Parathyroid adenoma (tissue), 2 donors: ENCODE measurements at regions not wholly inside any gene's neighbourhood (a gene's known extent, or its start where the extent isn't known, plus 50 kb on each side); places are given as distances from the start of the nearest gene placed in this dataset.

Source experiments
- H2AFZ ChIP-seq: fragments of 300-600 bp; sonication (generic); one replicate; pipeline ENCODE4 v1.7.0; 2017; ENCODE audit warnings: antibody characterized with exemption, mild to moderate bottlenecking
- H3K27ac ChIP-seq: fragments of 300-600 bp; sonication (generic); one replicate; pipeline ENCODE4 v1.7.0; 2017
- H3K27me3 ChIP-seq: fragments of 300-600 bp; sonication (generic); one replicate; pipeline ENCODE4 v1.7.0; 2017; ENCODE audit warnings: low read length; ENCODE audit not compliant: control insufficient read depth, insufficient read depth
- H3K36me3 ChIP-seq: fragments of 300-600 bp; sonication (generic); one replicate; pipeline ENCODE4 v1.7.0; 2017; ENCODE audit warnings: low read length; ENCODE audit not compliant: control insufficient read depth, insufficient read depth
- H3K4me1 ChIP-seq: fragments of 300-600 bp; sonication (generic); one replicate; pipeline ENCODE4 v1.7.0; 2017; ENCODE audit warnings: control low read depth
- H3K4me2 ChIP-seq: fragments of 300-600 bp; sonication (generic); one replicate; pipeline ENCODE4 v1.7.0; 2017; ENCODE audit warnings: low read length
- H3K4me3 ChIP-seq: fragments of 300-600 bp; sonication (generic); one replicate; pipeline ENCODE4 v1.7.0; 2017; ENCODE audit warnings: low read depth, low read length
- H3K79me2 ChIP-seq: fragments of 300-600 bp; sonication (generic); one replicate; pipeline ENCODE4 v1.7.0; 2017; ENCODE audit warnings: control low read depth
- H3K9ac ChIP-seq: fragments of 300-600 bp; sonication (generic); one replicate; pipeline ENCODE4 v1.7.0; 2017; ENCODE audit warnings: mild to moderate bottlenecking
- H3K9me3 ChIP-seq: fragments of 300-600 bp; sonication (generic); one replicate; pipeline ENCODE4 v1.7.0; 2017; ENCODE audit warnings: low read length; ENCODE audit not compliant: control insufficient read depth
- TF ChIP-seq, protein P1 (sequence below): fragments of 300-600 bp; sonication (generic); IDR thresholded peaks from one replicate; pipeline ENCODE4 v1.7.0; 2017; ENCODE audit warnings: antibody characterized with exemption, mild to moderate bottlenecking
- donor health status: primary hyperparathyroidism.

DNA sequence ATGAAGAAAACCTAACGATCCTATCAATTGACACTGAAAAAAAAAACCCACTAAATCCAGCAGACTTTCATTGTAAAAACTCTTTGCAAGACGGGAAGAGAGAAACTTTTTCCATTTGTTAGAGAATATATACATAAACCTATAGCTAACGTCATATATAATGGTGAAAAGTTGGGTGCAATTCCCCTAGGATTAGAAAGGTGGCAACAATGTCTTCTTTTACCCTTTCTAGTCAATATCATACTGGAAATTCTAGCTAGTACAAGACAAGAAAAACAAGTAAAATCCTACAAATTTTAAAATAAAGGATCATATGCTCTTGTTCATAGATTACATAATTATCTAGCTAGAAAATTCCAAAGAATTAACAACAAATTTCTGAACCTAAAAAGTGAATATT is 1596.5 kb upstream of the LRRTM1 start:
- TF ChIP-seq, protein P1, sequence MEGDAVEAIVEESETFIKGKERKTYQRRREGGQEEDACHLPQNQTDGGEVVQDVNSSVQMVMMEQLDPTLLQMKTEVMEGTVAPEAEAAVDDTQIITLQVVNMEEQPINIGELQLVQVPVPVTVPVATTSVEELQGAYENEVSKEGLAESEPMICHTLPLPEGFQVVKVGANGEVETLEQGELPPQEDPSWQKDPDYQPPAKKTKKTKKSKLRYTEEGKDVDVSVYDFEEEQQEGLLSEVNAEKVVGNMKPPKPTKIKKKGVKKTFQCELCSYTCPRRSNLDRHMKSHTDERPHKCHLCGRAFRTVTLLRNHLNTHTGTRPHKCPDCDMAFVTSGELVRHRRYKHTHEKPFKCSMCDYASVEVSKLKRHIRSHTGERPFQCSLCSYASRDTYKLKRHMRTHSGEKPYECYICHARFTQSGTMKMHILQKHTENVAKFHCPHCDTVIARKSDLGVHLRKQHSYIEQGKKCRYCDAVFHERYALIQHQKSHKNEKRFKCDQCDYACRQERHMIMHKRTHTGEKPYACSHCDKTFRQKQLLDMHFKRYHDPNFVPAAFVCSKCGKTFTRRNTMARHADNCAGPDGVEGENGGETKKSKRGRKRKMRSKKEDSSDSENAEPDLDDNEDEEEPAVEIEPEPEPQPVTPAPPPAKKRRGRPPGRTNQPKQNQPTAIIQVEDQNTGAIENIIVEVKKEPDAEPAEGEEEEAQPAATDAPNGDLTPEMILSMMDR, result no peak

DNA sequence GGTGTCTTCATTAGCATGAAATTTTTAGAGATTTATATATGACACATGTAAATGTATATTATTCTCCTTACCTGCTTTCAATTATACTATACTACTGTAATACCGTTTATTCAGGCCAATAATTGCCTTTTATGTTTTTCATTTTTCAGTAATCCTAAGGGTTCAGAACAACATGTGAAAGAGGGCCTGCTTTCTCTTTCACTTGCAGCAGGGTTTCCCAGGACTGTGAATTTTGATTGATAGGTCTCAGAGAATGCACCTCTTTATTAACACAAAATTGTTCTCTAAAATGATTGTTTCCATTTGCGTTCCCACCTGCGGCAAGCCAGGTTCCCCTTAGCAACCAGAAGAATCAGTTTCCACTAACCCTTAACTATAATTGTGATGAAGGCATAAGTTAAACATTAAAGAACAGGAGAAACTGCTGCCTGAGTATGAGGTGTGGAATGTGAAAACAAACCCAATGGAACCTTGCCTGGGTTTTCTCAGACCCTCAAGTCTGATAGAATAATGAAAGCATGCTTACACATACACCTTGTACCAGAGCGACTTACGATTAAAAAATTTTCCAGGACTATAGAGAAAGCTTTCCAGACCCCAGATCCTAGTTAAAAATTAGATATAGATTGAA is 1591.2 kb upstream of the LRRTM1 start:
- Histone ChIP-seq H3K36me3 (no peaks in the 10 kb centered on the region), H3K4me1 (no peaks in the 10 kb centered on the region), H3K4me2 (no peak overlapping the region), H3K9ac (no peak overlapping the region), H3K27me3 (no peaks in the 10 kb centered on the region), H3K27ac (no peak overlapping the region), H3K9me3 (no peaks in the 10 kb centered on the region), H3K4me3 (no peak overlapping the region), H2AFZ (no peak overlapping the region), H3K79me2 (no peaks in the 10 kb centered on the region)
- TF ChIP-seq, protein P1, result no peak

More for the DNA sequence above, 1596.5 kb upstream of the LRRTM1 start:
- H3K9me3 ChIP-seq, result no peaks in the 10 kb centered on the region
- no peak overlapping the region for H3K9ac ChIP-seq
- no peaks in the 10 kb centered on the region for H3K4me1 ChIP-seq
- no peak overlapping the region for H2AFZ ChIP-seq
- no peaks in the 10 kb centered on the region for H3K36me3 ChIP-seq
- H3K4me3 ChIP-seq, result no peak overlapping the region
- H3K27ac ChIP-seq, result no peak overlapping the region
- H3K27me3 ChIP-seq, result no peaks in the 10 kb centered on the region
- H3K4me2 ChIP-seq, result no peak overlapping the region
- no peaks in the 10 kb centered on the region for H3K79me2 ChIP-seq

DNA sequence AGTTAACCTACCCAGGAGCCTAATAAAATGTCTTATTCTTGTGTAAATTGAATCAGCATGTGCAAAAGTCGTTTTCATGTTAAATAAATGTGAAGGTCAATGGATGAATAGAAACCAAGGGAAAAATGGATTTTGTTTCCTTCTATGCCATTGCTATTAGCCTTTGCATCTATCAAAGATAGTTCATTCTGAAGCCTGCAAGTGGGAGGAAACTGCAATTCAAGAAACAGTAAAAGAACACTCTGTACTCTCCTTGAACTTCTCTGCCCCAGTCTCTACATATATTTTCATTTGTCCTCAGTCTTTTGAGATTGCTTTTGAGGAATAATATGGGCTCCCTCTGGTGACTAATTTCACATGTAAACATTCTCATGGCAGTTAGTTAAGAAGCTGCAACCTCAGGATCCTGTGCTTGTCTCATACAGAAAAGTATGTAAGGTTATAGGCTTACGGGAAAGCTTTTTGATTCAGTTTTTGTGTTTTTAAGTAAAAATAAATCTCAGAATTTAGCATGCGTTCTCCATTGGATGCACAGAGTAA is 1590.0 kb upstream of the LRRTM1 start:
- no peak overlapping the region for H3K4me3 ChIP-seq
- TF ChIP-seq, protein P1, result no peak
- no peaks in the 10 kb centered on the region for H3K79me2 ChIP-seq
- no peaks in the 10 kb centered on the region for H3K9me3 ChIP-seq
- no peak overlapping the region for H3K27ac ChIP-seq
- H3K36me3 ChIP-seq, result no peaks in the 10 kb centered on the region
- H3K9ac ChIP-seq, result no peak overlapping the region
- no peak overlapping the region for H3K4me2 ChIP-seq
- no peaks in the 10 kb centered on the region for H3K4me1 ChIP-seq
- H3K27me3 ChIP-seq, result no peaks in the 10 kb centered on the region
- H2AFZ ChIP-seq, result no peak overlapping the region

DNA sequence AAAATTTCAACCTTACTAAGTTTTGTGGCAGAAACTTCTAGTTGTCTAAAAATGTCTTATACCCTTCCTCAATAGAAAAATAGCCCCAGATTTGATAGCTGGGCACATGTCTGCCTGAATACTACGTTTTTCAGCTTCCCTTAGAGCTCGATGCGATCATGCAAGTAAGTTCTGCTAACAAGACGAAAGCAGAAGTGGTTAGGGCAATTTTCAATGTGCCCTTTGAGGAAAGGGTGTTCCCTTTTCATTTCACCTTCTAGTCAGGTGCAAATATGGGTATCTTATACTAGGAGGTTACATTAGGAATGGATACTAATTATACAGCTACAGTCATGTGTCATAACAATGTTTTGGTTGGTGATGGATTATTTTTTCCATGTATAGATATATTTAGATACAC is 1572.1 kb upstream of the LRRTM1 start:
- no peak overlapping the region for H3K4me3 ChIP-seq
- H3K79me2 ChIP-seq, result no peaks in the 10 kb centered on the region
- H3K4me2 ChIP-seq, result no peak overlapping the region
- H3K9ac ChIP-seq, result no peak overlapping the region
- H2AFZ ChIP-seq, result no peak overlapping the region
- no peaks in the 10 kb centered on the region for H3K4me1 ChIP-seq
- H3K36me3 ChIP-seq, result no peaks in the 10 kb centered on the region
- TF ChIP-seq, protein P1, result no peak
- H3K27me3 ChIP-seq, result no peaks in the 10 kb centered on the region
- no peak overlapping the region for H3K27ac ChIP-seq
- H3K9me3 ChIP-seq, result no peaks in the 10 kb centered on the region

DNA sequence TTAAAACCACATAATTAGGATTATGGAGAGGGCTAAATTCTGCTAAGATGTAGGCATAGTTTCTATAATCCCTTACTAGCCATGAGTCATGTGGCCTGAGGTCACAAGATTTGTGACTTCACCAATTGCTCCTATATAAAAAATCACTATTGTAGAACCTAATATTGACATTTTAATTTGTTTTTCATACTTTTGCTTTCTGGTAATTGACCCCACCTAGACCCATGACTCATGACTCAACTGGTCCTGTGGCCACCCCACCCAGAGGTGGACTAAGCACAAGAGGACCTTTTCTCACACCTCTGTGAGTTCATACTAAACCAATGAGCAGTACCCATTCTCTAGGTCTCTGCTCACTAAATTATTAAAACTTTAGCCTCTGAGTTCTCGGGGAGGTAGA is 1567.5 kb upstream of the LRRTM1 start:
- TF ChIP-seq, protein P1, result no peak
- H3K36me3 ChIP-seq, result no peaks in the 10 kb centered on the region
- H3K4me3 ChIP-seq, result no peak overlapping the region
- H3K9me3 ChIP-seq, result no peaks in the 10 kb centered on the region
- no peaks in the 10 kb centered on the region for H3K4me1 ChIP-seq
- no peaks in the 10 kb centered on the region for H3K27me3 ChIP-seq
- no peak overlapping the region for H3K9ac ChIP-seq
- no peak overlapping the region for H2AFZ ChIP-seq
- H3K79me2 ChIP-seq, result no peaks in the 10 kb centered on the region
- H3K4me2 ChIP-seq, result no peak overlapping the region
- no peak overlapping the region for H3K27ac ChIP-seq
